Adrenal gland (tissue), 5 donors: ENCODE measurements at regions not wholly inside any gene's neighbourhood (a gene's known extent, or its start where the extent isn't known, plus 50 kb on each side); places are given as distances from the start of the nearest gene placed in this dataset.
"Not testable (repeated sequence)": the region's sequence is repeated elsewhere in the genome, so short reads cannot be mapped to it uniquely, and the experiment has no call there.

Experiments used
- CTCF ChIP-seq, 6 experiments: fragments of 450-650 bp in 4 of 6; fragments of 200-600 bp in 2 of 6; sonication (generic) in 1 of 6; IDR thresholded peaks; 1 replicate in 5 of 6; 2 replicates in 1 of 6; pipeline versions ENCODE4 v1.5.1 to v1.8.0; 2016 to 2021; ENCODE audit warnings: antibody characterized with exemption in 6 of 6, mild to moderate bottlenecking in 2 of 6, moderate library complexity in 1 of 6
- POLR2A ChIP-seq, 2 donors: fragments of 450-650 bp; IDR thresholded peaks; one replicate each; pipeline ENCODE4 v1.6.1; 2017; ENCODE audit warnings: antibody characterized with exemption in 2 of 2, mild to moderate bottlenecking in 2 of 2, moderate library complexity in 1 of 2
- donor health status: DM: no; HTN: no; CAD: no.

GRCh38 chr17:47057279-47057678 lies 78.2 kb upstream of the RPRML start:
- TF ChIP-seq CTCF, POLR2A (IDR thresholded peaks at IDR 0.05): not testable (repeated sequence)
